GM21737 (cell line): ENCODE measurements at regions not wholly inside any gene's neighbourhood (a gene's known extent, or its start where the extent isn't known, plus 50 kb on each side); places are given as distances from the start of the nearest gene placed in this dataset.
"Not testable (repeated sequence)": the region's sequence is repeated elsewhere in the genome, so short reads cannot be mapped to it uniquely, and the experiment has no call there.

Experiments used
- ATAC-seq: cut with Tn5 transposase; IDR thresholded peaks from one replicate; pipeline ENCODE4 v1.9.1; 2021; ENCODE audit warnings: mild to moderate bottlenecking, moderate library complexity; ENCODE audit not compliant: unreplicated experiment

- ATAC-seq = no peak
Measured at GRCh38 chr5:23451156-23451555, 56.3 kb upstream of the PRDM9 start.

GRCh38 chr5:23450187-23450586 lies 57.2 kb upstream of the PRDM9 start:
- ATAC-seq = no peak

GRCh38 chr5:23448627-23449026 lies 58.8 kb upstream of the PRDM9 start:
- ATAC-seq = no peak

GRCh38 chr5:23446424-23446823 lies 61.0 kb upstream of the PRDM9 start:
- ATAC-seq = no peak

- no peak for ATAC-seq
Measured at GRCh38 chr5:23445573-23445972, 61.8 kb upstream of the PRDM9 start.

GRCh38 chr5:23440703-23441102 lies 66.7 kb upstream of the PRDM9 start:
- no peak for ATAC-seq

GRCh38 chr5:23437011-23437410 lies 70.4 kb upstream of the PRDM9 start:
- no peak for ATAC-seq

- ATAC-seq = no peak
Measured at GRCh38 chr5:23433534-23434315, 73.7 kb upstream of the PRDM9 start.

- no peak for ATAC-seq
Measured at GRCh38 chr5:23428705-23429104, 78.7 kb upstream of the PRDM9 start.

- not testable (repeated sequence) for ATAC-seq
Measured at GRCh38 chr5:23420214-23420613, 87.2 kb upstream of the PRDM9 start.

GRCh38 chr5:23419115-23419514 lies 88.3 kb upstream of the PRDM9 start:
- ATAC-seq = no peak

GRCh38 chr5:23412515-23412914 lies 94.9 kb upstream of the PRDM9 start:
- ATAC-seq = no peak

- ATAC-seq = no peak
Measured at GRCh38 chr5:23411994-23412393, 95.4 kb upstream of the PRDM9 start.

GRCh38 chr5:23411200-23411599 lies 96.2 kb upstream of the PRDM9 start:
- ATAC-seq = no peak

GRCh38 chr5:23410775-23411174 lies 96.6 kb upstream of the PRDM9 start:
- not testable (repeated sequence) for ATAC-seq

- ATAC-seq = no peak
Measured at GRCh38 chr5:23405316-23406068, 101.9 kb upstream of the PRDM9 start.

- no peak for ATAC-seq
Measured at GRCh38 chr5:23402585-23402984, 104.8 kb upstream of the PRDM9 start.

- no peak for ATAC-seq
Measured at GRCh38 chr5:23400951-23401350, 106.5 kb upstream of the PRDM9 start.

GRCh38 chr5:23396346-23396745 lies 111.1 kb upstream of the PRDM9 start:
- no peak for ATAC-seq

GRCh38 chr5:23389291-23390101 lies 117.9 kb upstream of the PRDM9 start:
- ATAC-seq = no peak

- no peak for ATAC-seq
Measured at GRCh38 chr5:23385036-23385435, 122.4 kb upstream of the PRDM9 start.
